DMS79 (cell line): ENCODE measurements at regions not wholly inside any gene's neighbourhood (a gene's known extent, or its start where the extent isn't known, plus 50 kb on each side); places are given as distances from the start of the nearest gene placed in this dataset.
"Not testable (repeated sequence)": the region's sequence is repeated elsewhere in the genome, so short reads cannot be mapped to it uniquely, and the experiment has no call there.

ENCODE experiments used
- DNase-seq: peaks from one replicate; lab custom pipeline; 2025; lab: John Stamatoyannopoulos, UW

DNA sequence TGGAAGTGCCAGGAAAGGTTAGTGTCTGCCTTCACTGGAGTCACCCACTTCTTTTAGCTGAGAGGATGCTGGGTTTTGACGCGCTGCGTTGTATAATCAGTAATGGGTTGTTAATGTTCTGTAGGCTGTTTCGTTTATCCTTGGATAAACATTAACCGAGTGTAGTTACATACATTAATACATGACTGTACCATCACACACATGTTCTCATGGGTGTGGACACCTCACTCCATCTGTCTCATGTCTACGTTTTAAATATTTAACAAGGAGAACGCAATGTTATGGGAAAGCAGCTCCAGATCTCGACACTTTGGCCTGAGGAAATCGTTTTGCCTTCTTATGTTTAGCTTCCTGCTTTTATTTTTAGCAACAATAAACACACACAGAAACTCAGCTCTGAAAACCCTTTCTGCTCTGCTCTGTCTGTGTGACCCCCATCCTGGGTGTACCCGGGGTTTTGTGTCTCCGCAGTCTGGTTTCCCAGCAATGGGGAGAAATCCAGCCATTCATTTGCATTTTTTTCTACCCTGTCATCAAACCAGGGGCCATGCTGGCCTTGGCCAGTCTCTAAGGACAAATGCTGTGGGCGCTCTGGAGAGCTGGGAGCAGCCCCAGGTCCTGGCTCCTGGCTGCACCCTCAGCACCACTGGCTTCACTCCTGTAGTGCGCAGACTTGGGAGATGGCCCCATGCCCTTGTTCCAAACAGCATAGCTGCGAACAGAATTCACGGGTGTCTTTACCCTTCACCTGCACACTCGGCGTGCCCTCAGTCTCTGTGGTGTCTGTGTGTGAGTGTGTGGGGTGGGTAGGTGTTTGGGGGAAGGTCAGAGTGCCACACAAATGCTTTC lies 110.8 kb downstream of the ERMARD start:
- DNase-seq: no peak

DNA sequence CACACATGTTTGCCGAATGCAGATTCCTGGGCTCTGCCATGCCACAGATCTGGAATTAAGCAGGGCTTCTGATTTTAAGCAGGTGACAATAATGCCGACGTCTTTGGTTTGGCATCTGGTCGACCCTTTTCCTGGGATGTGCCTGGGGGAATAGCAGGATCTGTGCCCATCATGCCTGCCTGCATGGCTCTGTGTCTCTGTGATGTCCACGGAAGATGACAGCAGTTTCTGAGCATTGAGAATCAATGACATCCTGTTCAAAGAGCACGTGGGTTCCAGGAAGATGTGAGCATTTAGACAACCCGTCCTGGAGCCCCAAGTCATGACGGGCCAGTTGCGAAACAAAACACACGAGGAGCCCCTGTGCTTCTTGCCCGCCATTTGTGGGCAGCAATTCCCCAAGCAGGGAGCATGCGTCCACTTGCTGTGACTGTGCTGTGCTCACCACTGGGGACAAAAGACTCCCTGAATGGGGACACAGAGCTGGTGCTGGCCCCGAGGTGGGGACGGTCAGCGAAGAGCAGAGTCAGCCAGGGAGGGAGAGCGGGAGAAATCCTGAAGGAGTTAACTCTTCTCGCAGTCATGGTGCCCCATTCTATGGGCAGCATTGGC lies 110.1 kb downstream of the ERMARD start:
- DNase-seq: no peak

- DNase-seq: no peak
Measured at GRCh38 chr6:169859978-169860703, 108.7 kb downstream of the ERMARD start.

GRCh38 chr6:169859401-169859977 lies 108.1 kb downstream of the ERMARD start:
- DNase-seq: no peak

DNA sequence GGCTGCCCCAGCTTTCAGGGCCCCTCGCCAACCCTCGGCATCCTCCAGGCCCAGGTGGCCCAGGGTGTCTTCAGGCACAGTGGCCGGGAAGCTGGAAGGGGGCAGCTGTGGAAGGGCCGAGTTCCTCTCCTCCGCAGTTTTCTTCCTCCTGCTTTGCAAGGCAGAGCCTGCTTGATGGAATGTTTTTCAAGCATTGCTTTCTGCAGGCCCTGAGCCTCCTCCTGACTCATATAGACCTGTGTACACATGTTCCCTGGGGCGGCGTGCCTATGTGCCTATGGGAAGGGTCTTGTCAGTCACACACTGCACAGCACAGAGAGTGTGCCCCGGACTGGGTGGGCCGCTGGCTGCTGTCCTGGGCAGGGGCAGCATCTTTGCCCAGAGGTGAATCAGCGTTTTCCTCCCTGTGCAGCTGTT lies 107.5 kb downstream of the ERMARD start:
- no peak for DNase-seq

DNA sequence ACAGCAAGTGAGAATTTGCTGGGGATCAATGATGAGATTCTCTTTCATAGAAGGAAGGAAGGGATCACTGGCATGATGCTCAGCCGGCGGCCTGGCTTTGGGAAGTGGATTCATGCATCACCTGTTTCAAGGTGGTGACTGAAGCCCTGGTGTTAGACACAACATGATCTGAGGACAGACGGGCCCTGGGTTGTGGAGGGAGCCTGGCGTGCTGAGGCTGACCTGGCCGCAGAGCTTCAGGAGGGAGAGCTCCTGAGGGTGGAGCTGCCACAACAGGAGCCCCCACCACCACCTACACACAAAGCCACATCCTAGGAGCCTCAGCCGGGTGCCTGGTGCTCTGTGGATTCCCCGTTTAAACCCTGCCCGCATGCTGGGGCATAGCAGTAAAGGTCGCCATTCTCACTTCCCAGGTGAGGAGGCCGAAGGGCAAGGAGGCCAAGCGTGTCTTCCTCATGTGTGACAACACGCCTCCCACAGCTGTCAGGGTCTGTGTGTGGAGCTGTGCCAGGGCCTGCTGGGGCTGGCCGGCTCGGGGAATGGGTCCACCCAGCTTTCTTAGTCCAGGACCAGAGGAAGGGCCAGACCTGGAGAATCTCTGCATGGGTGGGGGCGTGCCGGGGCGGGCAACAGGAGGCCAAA lies 107.0 kb downstream of the ERMARD start:
- no peak for DNase-seq

DNA sequence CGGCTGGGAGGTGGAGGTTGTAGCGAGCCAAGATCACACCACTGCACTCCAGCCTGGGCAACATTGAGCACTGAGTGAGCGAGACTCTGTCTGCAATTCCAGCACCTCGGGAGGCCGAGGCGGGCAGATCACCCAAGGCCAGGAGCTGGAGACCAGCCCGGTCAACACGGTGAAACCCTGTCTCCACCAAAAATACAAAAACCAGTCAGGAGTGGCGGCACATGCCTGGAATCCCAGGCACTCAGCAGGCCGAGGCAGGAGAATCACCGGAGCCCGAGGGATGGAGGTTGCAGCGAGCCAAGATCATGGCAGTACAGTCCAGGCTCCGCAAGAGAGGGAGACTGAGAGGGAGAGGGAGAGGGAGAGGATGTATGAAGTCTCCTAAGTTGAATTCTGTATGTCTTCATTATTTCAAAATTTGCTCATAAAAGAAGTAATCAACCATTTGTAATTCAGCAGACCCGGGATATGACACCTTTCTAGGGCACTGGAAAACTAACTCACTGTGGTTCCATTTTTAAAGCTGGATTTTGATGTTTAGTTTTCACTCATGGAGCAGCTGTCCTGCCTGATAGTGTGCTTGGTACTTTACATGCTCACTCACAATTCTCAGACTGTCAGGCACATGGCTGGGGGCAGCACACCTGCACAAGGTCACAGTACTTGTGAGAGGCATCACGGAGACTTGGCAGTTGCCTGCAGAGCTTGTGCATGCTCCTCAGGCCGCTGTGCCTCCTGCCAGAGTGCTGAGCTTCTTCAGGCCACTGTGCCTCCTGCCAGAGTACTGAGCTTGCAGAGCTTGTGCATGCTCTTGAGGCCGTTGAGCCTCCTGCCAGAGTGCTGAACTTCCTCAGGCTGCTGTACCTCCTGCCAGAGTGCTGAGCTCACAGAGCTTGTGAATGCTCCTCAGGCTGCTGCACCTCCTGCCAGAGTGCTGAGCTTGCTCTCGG lies 106.2 kb downstream of the ERMARD start:
- DNase-seq: no peak

GRCh38 chr6:169856442-169857342 lies 105.3 kb downstream of the ERMARD start:
- not testable (repeated sequence) for DNase-seq

DNA sequence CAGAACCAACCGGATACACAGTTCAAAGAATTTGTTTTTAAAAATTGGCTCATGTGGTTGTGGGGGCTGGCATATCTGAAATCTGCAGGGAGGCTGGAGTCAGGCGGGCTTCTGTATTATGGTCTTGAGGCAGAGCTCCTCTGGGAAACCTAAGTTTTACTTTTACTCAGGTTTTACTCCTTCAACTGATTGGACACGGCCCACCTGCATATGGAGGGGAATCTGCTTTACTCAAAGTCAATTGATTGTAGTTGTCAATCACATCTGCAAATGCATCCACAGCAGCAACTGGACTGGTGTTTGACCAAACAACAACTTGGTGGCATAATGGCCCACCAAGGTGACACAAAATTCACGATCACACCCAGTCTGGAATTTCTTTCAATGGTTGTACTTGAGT lies 103.4 kb downstream of the ERMARD start:
- DNase-seq: no peak

GRCh38 chr6:169854083-169854725 lies 102.8 kb downstream of the ERMARD start:
- no peak for DNase-seq

DNA sequence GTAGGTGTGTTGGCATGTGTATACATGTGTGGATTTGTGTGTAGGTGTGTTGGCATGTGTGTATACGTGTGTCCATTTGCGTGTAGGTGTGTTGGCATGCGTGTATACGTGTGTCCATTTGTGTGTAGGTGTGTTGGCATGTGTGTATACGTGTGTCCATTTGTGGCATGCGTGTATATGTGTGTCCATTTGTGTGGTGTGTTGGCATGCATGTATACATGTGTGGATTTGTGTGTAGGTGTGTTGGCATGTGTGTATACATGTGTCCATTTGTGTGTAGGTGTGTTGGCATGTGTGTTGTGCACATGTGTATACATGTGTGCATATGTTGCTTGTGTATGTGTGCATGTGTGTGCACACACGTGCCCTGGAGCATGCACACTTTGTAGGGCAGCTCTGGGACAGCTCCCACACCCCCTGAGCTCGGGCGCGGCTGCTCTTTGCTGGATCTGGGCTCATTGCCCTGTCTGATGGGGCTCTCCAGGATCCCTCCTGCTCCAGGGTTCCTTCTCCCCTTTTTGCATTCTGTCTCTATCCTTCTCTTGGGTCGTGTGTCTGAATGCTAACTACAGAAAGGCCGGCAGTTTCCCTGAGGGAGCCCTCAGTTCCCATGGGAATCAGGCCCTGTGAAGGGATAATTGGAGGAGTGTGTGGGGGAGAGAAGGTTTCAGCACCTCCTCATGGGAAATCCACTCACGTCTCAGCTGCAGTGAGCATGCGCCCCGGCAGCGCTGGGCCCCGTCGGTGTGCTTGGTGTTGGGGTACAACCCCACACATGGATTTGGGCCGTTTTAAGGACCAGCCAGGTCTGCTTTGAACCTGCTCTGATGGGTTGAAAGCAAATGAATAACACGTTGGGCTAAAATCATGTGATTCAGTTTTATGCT lies 102.0 kb downstream of the ERMARD start:
- DNase-seq: no peak

GRCh38 chr6:169852504-169853195 lies 101.2 kb downstream of the ERMARD start:
- DNase-seq: no peak

DNA sequence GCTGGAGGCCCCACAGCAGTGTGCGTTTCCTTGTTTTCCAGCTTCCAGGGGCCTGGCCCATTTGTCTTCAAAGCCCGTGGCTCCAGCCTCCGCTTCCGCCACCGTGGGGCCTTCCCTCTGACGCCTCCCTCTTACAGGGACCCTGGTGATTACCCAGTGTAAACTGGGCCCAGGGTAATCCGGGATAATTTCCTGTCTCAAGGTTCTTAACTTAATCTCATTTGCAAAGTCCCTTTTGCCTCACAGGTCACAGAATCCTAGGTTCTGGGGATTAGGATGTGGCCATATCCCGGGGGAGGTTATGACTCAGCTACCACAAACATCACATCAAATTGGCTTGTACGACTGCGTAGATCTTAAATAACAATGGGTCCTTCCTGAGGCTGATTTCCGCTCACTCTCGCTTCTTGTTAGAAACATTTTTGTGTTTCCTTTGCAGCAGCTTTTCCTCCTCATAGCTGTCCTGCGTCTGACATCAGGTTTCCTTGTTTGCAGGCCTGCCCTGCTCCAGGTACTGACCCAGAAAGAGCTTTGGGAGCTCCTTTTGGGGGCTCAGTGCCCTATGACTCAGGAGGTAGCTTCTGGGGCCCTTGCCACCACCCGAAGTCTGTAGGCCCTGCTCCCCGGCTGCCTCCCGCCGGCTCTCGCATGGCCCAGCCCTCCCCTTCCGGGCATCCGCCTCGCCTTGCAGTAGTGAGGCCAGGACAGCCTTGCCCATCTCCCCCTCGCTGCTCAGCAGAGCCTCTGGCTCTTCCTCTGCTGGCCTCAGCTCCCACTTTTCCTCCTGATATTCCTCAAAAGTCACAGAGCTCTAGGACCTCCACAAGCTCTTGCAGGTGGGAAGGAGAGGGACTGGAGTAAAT lies 100.5 kb downstream of the ERMARD start:
- no peak for DNase-seq

DNA sequence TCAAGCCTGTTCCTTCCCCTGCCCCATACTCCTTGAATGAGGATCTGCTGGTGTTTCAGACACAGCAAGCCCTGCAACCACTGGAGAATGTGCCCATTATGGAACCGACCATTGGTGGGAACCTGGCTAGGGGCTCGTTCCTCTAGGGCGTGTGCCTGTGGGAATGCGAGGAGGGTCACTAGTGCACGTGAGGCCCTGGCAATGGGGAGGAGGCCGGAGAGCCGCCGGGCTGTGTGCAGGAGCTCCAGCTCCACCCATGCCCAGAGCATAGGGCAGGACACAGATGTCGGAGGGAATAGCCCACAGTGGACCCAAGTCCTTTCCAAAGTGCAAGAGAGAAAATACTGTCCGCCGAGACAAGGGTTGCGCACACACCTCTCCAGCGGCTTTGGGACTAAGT lies 99.3 kb downstream of the ERMARD start:
- DNase-seq: no peak

GRCh38 chr6:169850154-169850553 lies 98.7 kb downstream of the ERMARD start:
- DNase-seq: no peak

- no peak for DNase-seq
Measured at GRCh38 chr6:169849396-169849795, 98.0 kb downstream of the ERMARD start.

DNA sequence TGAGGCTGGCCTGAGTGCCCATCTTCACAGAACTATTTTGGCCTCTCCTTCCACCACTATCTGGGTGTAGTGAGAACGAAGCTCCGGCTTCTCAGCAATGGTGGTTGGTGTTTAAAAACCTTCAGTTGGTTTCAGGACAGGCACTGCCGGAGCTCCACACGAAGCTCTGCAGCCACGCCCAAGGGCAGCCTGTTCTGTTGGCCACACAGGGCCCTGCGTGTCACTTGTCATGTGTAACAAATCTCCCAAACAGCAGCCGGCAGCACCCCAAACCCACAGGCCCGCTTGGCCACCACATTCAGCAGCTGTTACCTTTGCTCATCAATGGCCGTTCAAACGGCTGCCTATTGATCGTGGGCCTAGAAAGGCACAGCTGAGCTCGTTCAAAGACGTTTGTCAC lies 97.5 kb downstream of the ERMARD start:
- DNase-seq: no peak
